A549 (cell line): ENCODE measurements at regions not wholly inside any gene's neighbourhood (a gene's known extent, or its start where the extent isn't known, plus 50 kb on each side); places are given as distances from the start of the nearest gene placed in this dataset.

Experiments used
- ATAC-seq, 2 experiments: fragments of 200-7000 bp in 1 of 2; fragments of >200 bp in 1 of 2; cut with Nextera tagmentation in 1 of 2; cut with Tn5 transposase in 1 of 2; 3 replicates each; pipeline versions ENCODE4 v1.8.0 to v1.9.1; 2018 to 2020; ENCODE audit warnings: mild to moderate bottlenecking in 1 of 2, moderate library complexity in 1 of 2
- CTCF ChIA-PET: fragments of 300-600 bp; sonication (Branson Sonifier 250); formaldehyde crosslinking; extraction: SDS; loops from one replicate; lab custom pipeline; 2021; ENCODE audit warnings: antibody characterized with exemption, inconsistent platforms; lab: Yijun Ruan, JAX
- POLR2A ChIA-PET: fragments of 350-600 bp; formaldehyde crosslinking; extraction: SDS; loops from one replicate; lab custom pipeline; 2021; ENCODE audit warnings: antibody characterized with exemption, inconsistent platforms; lab: Yijun Ruan, JAX
- DNase-seq, 2 experiments: peaks; one replicate each; pipeline versions ENCODE4 v3.0.0 to v3.0.0-alpha.2; 2011 to 2016; ENCODE audit warnings: low read depth in 1 of 2, low spot score in 1 of 2
- FAIRE-seq: peaks from 2 replicates; lab custom pipeline; 2011; peaks lifted over from hg19 to GRCh38; lab: Jason Lieb, UNC
- H3K27ac ChIP-seq, 2 experiments: fragments of >200 bp; sonication (Bioruptor Twin); formaldehyde crosslinking; 3 replicates each; pipeline ENCODE4 v1.5.1; 2016 to 2017
- H3K4me1 ChIP-seq: fragments of >200 bp; sonication (Bioruptor Twin); formaldehyde crosslinking; 3 replicates; pipeline ENCODE4 v1.6.1; 2016
- H3K4me2 ChIP-seq: fragments of >200 bp; sonication (Bioruptor Twin); formaldehyde crosslinking; 3 replicates; pipeline ENCODE4 v1.6.1; 2016
- H3K4me3 ChIP-seq: fragments of >200 bp; sonication (Bioruptor Twin); formaldehyde crosslinking; 3 replicates; pipeline ENCODE4 v1.5.1; 2016
- H3K9me3 ChIP-seq: fragments of >200 bp; sonication (Bioruptor Twin); formaldehyde crosslinking; 3 replicates; pipeline ENCODE4 v1.6.1; 2016
- BHLHE40 ChIP-seq: IDR thresholded peaks from 2 replicates; pipeline ENCODE4 v1.6.1; 2012; ENCODE audit warnings: low read depth, low read length, inconsistent platforms
- CBX2 ChIP-seq: fragments of 200-600 bp; sonication (generic); IDR thresholded peaks from 2 replicates; pipeline ENCODE4 v1.6.1; 2016; ENCODE audit warnings: low read depth, mild to moderate bottlenecking, borderline replicate concordance
- CEBPB ChIP-seq, 2 experiments: fragments of >200 bp in 1 of 2; sonication (Bioruptor Twin) in 1 of 2; formaldehyde crosslinking in 1 of 2; IDR thresholded peaks; 2 replicates each; pipeline ENCODE4 v1.6.1; 2012 to 2016
- FOSB ChIP-seq: fragments of 250-450 bp; sonication (Bioruptor Pico); IDR thresholded peaks from 2 replicates; pipeline ENCODE4 v1.5.0; 2020; ENCODE audit warnings: mild to moderate bottlenecking, moderate library complexity
- FOSL2 ChIP-seq, 2 experiments: fragments of 450-650 bp in 1 of 2; fragments of >200 bp in 1 of 2; sonication (Bioruptor Twin) in 1 of 2; formaldehyde crosslinking; IDR thresholded peaks; 2 replicates each; pipeline versions ENCODE4 v1.5.0 to v1.6.1; 2016 to 2020; ENCODE audit warnings: mild to moderate bottlenecking in 1 of 2, moderate library complexity in 1 of 2
- FOXS1 ChIP-seq: fragments of 250-450 bp; sonication (Bioruptor Pico); IDR thresholded peaks from 2 replicates; pipeline ENCODE4 v1.5.0; 2020; ENCODE audit warnings: mild to moderate bottlenecking, moderate library complexity
- HDAC2 ChIP-seq: fragments of 200-600 bp; sonication (generic); IDR thresholded peaks from 2 replicates; pipeline ENCODE4 v1.6.1; 2016
- JUNB ChIP-seq: fragments of >200 bp; sonication (Bioruptor Twin); formaldehyde crosslinking; IDR thresholded peaks from 2 replicates; pipeline ENCODE4 v1.6.1; 2016
- KDM1A ChIP-seq: fragments of 200-600 bp; sonication (generic); IDR thresholded peaks from 2 replicates; pipeline ENCODE4 v1.6.1; 2016; ENCODE audit warnings: low read depth, mild to moderate bottlenecking
- KDM5A ChIP-seq: fragments of 200-600 bp; sonication (generic); IDR thresholded peaks from 2 replicates; pipeline ENCODE4 v1.6.1; 2016; ENCODE audit warnings: antibody characterized with exemption, mild to moderate bottlenecking
- MAFK ChIP-seq: fragments of 450-650 bp; IDR thresholded peaks from 2 replicates; pipeline ENCODE4 v1.6.1; 2014; ENCODE audit not compliant: partially characterized antibody
- MAZ ChIP-seq: fragments of 150-350 bp; IDR thresholded peaks from 2 replicates; pipeline ENCODE4 v1.6.1; 2014; ENCODE audit warnings: antibody characterized with exemption, low read depth, low read length, borderline replicate concordance
- NPAS2 ChIP-seq: fragments of 250-450 bp; sonication (Bioruptor Pico); IDR thresholded peaks from 2 replicates; pipeline ENCODE4 v1.8.0; 2022; ENCODE audit warnings: mild to moderate bottlenecking, moderate library complexity, borderline replicate concordance
- PBX3 ChIP-seq: IDR thresholded peaks from 2 replicates; pipeline ENCODE4 v1.6.1; 2012
- RCOR1 ChIP-seq: fragments of 150-350 bp; IDR thresholded peaks from 2 replicates; pipeline ENCODE4 v1.6.1; 2014; ENCODE audit warnings: antibody characterized with exemption, low read length, low read depth
- RNF2 ChIP-seq: fragments of 200-600 bp; sonication (generic); IDR thresholded peaks from 2 replicates; pipeline ENCODE4 v1.6.1; 2016; ENCODE audit warnings: low read depth, mild to moderate bottlenecking, antibody characterized with exemption, moderate library complexity, borderline replicate concordance
- ZC3H11A ChIP-seq: fragments of 450-650 bp; IDR thresholded peaks from 2 replicates; pipeline ENCODE4 v1.6.1; 2014; ENCODE audit warnings: antibody characterized with exemption, mild to moderate bottlenecking
- ZSCAN20 ChIP-seq: fragments of 250-450 bp; sonication (Bioruptor Pico); IDR thresholded peaks from 2 replicates; pipeline ENCODE4 v1.8.0; 2022; ENCODE audit warnings: mild to moderate bottlenecking, moderate library complexity
- WGBS: methylation state at CpG from one replicate; pipeline ENCODE4 v1.1.6; 2017; ENCODE audit errors: missing lambda C conversion rate; 5-methylcytosine and 5-hydroxymethylcytosine counted together
- TF ChIP-seq, protein P1 (sequence below): fragments of >200 bp; sonication (Bioruptor Twin); formaldehyde crosslinking; IDR thresholded peaks from 2 replicates; pipeline ENCODE4 v1.6.1; 2016
- TF ChIP-seq, protein P2 (sequence below): fragments of >200 bp; sonication (Bioruptor Twin); formaldehyde crosslinking; IDR thresholded peaks from 3 replicates; pipeline ENCODE4 v1.6.1; 2016

GRCh38 chr10:55867848-55868247 lies 493.2 kb downstream of the ZWINT start:
- no peak overlapping the region for H3K27ac ChIP-seq
- ATAC-seq (no peak), FAIRE-seq (no peak)

DNA sequence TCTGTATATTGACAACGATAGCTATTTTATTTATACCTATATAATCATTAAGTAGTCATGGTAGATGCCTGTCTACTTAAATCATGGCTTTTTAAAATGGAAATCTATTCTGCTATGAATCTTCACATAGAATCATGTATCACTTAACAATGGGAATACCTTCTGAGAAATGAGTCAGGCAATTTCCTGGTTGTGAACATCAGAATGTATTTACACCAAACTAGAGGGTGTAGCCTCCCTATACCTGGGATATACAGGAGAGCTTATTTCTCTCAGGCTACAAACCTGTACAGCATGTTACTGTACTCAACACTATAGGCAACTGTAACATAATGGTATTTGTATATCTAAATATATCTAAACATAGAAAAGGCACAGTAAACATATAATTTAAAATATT lies 502.3 kb downstream of the ZWINT start:
- H3K4me1 ChIP-seq = no peaks in the 10 kb centered on the region
- TF ChIP-seq BHLHE40 (no peak), FOSB (CRISPR knock-in tag) (no peak), MAZ (no peak), FOXS1 (CRISPR knock-in tag) (no peak), PBX3 (no peak), MAFK (no peak), CEBPB (IDR thresholded peaks at IDR 0.05) (no peak), ZC3H11A (no peak), KDM5A (no peak), CBX2 (no peak), RCOR1 (no peak), KDM1A (no peak), NPAS2 (CRISPR knock-in tag) (no peak), RNF2 (no peak)
- TF ChIP-seq, protein P1, sequence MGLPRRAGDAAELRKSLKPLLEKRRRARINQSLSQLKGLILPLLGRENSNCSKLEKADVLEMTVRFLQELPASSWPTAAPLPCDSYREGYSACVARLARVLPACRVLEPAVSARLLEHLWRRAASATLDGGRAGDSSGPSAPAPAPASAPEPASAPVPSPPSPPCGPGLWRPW = no peak
- TF ChIP-seq, protein P2, sequence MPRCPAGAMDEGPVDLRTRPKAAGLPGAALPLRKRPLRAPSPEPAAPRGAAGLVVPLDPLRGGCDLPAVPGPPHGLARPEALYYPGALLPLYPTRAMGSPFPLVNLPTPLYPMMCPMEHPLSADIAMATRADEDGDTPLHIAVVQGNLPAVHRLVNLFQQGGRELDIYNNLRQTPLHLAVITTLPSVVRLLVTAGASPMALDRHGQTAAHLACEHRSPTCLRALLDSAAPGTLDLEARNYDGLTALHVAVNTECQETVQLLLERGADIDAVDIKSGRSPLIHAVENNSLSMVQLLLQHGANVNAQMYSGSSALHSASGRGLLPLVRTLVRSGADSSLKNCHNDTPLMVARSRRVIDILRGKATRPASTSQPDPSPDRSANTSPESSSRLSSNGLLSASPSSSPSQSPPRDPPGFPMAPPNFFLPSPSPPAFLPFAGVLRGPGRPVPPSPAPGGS = no peak
- 11% methylated on average over 1 of the region's 1 CpG for WGBS
- FAIRE-seq (no peak), ATAC-seq (no peak), DNase-seq (no peak)
- H3K4me3 ChIP-seq = no peak overlapping the region
- H3K27ac ChIP-seq = no peak overlapping the region
- H3K4me2 ChIP-seq = no peak overlapping the region
- no peaks in the 10 kb centered on the region; the same call in 2 of the 3 replicates for H3K9me3 ChIP-seq
- CTCF ChIA-PET = no interaction called here
- POLR2A ChIA-PET = no interaction called here

More at GRCh38 chr10:55867848-55868247, 493.2 kb downstream of the ZWINT start:
- H3K4me1 ChIP-seq = no peaks in the 10 kb centered on the region
- H3K9me3 ChIP-seq = no peaks in the 10 kb centered on the region
- DNase-seq = no peak
- H3K4me2 ChIP-seq = no peak overlapping the region
- CTCF ChIA-PET = no interaction called here
- WGBS = 0% methylated on average over 1 of the region's 1 CpG
- TF ChIP-seq, protein P2 = no peak
- TF ChIP-seq RNF2 (no peak), KDM1A (no peak), KDM5A (no peak), HDAC2 (no peak), FOSL2 (IDR thresholded peaks at IDR 0.05) (no peak), FOSL2 (CRISPR knock-in tag; IDR thresholded peaks at IDR 0.05) (no peak), JUNB (no peak), PBX3 (no peak), ZSCAN20 (CRISPR knock-in tag) (no peak), ZC3H11A (no peak)
- H3K4me3 ChIP-seq = no peak overlapping the region
- POLR2A ChIA-PET = no interaction called here
